HG03469 (cell line): ENCODE measurements at regions not wholly inside any gene's neighbourhood (a gene's known extent, or its start where the extent isn't known, plus 50 kb on each side); places are given as distances from the start of the nearest gene placed in this dataset.

Experiments used
- ATAC-seq: cut with Tn5 transposase; IDR thresholded peaks from one replicate; pipeline ENCODE4 v1.9.1; 2021; ENCODE audit warnings: mild to moderate bottlenecking, moderate library complexity, moderate number of reproducible peaks; ENCODE audit not compliant: unreplicated experiment

DNA sequence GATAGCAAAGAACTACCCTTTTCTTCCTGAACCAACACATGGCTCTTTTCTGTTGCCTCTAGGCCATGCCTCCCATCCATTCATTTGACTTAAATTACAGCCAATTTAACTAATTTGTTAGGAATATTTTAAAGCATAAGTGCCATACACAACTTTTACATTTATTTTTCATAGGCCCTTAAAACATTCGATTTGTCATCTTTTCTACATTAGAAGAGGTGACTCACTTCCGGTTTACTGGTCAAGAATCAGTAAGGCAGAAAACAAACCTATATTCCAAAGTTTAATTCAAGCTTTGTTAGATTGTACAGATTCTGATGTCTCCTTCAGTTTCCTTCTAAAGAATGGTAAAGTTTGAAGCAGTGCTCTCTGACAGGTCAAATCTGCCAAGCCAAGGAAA lies 344.3 kb downstream of the SAMD5 start:
- no peak for ATAC-seq

DNA sequence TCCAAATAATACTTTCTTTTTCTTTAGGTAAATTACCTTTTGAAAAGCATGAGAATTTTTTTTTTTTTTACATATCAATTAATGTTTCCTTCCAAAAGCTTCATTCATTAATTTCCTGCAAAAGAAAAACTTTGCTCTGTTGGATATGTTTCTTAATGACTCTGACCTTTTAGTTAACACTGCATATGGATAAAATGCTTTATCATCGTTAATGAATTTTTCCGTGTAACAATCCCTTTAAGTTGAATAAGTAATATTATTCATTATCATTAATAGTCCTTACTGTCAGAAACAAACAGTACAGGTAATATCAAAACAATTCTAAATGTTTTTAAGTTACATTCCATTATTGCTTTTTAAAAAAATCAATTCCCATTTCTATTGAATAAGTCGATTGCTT lies 345.1 kb downstream of the SAMD5 start:
- ATAC-seq = no peak

DNA sequence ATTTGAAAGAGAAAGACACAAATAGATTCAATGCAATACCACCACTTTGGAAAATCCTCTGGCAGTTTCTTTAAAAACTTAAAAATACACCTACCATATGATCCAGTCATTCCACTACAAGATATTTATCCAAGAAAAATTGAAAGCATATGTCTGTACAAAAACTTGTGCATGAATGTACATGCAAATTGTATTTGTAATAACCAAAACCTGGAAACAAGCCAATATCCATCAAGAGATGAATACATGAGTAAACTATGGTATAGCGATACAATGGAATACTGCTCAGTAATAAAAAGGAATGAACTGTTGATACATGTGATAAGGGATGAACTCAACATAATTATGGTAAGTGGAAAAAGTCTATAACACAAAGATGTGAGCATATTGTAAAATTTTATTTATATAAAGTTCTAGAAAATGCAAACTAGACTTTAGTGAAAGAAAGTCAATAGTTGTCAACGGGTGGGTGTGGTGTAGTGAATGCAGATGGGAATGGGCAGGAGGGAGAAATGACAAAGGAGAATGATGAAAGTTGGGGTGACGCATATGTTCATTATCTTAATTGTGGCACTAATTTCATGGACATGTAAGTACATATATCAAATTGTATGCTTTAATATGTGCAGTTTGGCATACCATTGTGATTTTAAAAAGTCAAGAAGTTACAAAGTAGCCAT lies 347.5 kb downstream of the SAMD5 start:
- no peak for ATAC-seq

GRCh38 chr6:147856687-147857086 lies 348.2 kb downstream of the SAMD5 start:
- ATAC-seq = no peak

DNA sequence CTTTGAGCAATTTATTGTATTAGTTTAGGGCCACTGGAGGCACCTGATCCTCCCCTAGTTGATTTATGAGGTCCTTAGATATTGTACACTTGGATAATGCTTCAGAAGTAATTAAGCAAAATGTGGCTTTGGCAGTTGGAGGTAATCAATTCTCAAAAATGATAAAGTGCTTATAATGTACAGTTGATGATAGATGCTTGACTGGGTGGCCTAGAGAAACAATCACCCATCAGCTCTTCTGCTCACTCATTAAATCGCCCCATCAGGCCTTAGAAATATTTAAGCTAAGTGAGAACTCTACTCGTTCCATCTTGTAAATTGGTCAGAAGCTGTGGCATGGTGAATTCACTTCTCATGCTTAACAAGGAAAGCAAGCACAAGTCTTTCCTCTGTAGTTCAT lies 349.9 kb downstream of the SAMD5 start:
- ATAC-seq = no peak

- ATAC-seq = no peak
These were observed 350.6 kb downstream of the SAMD5 start for GRCh38 chr6:147859071-147859470.

- ATAC-seq = no peak
These were observed 353.2 kb downstream of the SAMD5 start for GRCh38 chr6:147861696-147862095.

DNA sequence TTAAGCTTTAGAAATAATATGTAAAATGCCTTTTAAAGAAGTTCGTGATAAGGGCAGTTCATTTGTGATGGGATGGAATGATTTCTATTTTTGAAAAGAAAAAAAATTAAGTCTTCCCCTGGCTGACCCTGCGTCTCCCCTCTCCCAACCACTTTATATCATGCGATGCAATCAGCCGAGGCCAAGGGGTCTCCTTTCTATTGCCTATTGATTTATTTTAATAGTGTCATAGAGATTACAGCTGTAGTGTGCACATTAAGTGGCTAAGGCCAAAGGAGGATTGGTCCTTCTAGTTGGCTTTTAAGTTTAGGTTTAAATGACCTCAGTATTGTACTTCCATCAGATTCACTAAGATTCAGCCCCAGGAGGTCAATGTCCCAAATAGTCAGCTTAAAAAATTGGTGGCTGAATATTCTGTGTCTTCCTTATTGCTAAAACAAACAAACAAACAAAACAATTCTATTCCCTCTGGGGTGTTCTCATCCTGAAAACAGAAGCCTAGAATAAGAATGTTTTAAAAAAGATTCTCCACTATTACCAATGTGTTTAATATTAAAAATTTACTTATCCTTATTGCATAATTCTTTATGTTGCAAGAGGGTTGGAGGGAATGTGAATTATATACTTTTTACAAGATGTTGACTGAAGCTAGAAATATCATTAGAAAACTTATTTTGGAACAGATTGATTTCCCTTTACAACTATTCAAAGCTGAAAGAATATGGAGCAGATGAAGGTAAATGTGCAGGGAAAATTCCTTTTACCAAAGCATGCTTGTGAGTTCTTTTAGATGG lies 359.1 kb downstream of the SAMD5 start:
- no peak for ATAC-seq

GRCh38 chr6:147868427-147869190 lies 360.1 kb downstream of the SAMD5 start:
- no peak for ATAC-seq

- no peak for ATAC-seq
These were observed 360.7 kb downstream of the SAMD5 start for GRCh38 chr6:147869201-147869600.

GRCh38 chr6:147869869-147870268 lies 361.4 kb downstream of the SAMD5 start:
- ATAC-seq = no peak

GRCh38 chr6:147870506-147871110 lies 362.1 kb downstream of the SAMD5 start:
- ATAC-seq = no peak

DNA sequence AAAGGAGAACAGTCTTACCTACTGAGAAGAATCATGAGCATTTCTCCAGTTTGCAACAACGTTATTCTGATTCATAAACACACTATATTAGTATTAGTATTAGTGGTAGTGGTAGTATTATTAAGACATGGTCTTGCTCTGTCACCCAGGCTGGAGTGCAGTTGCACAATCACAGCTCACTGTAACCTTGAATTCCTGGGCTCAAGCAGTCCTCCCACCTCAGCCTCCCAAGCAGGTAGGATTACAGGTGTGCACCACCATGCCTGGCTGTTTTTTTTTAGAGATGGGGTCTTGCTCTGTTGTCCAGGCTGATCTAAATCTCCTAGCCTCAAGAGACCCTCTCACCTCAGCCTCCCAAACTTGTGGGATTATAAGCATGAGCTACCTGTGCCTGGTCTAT lies 363.5 kb downstream of the SAMD5 start:
- no peak for ATAC-seq

GRCh38 chr6:147873816-147874215 lies 365.3 kb downstream of the SAMD5 start:
- no peak for ATAC-seq

DNA sequence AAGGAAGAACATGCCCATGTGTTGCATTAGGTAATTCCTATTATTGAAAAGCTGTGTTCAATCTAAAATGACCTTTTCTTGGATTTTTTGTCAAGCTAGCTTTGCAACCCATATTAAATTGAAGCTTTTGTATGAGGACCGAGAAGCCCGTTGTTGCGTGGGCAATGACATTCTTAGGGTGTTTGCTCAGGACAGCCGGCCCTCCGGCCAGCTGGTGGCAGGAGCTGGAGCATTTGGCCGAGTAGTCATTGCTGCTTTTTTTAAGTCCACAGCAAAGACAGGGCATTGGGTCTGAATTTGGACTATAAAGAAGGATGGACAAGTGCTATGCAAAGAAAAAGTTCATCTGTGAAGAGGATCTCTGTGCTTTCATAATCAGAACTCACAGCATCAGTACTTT lies 365.8 kb downstream of the SAMD5 start:
- no peak for ATAC-seq

GRCh38 chr6:147879031-147879580 lies 370.6 kb downstream of the SAMD5 start:
- no peak for ATAC-seq

GRCh38 chr6:147881432-147881831 lies 372.9 kb downstream of the SAMD5 start:
- no peak for ATAC-seq

GRCh38 chr6:147888374-147888773 lies 379.9 kb downstream of the SAMD5 start:
- no peak for ATAC-seq

GRCh38 chr6:147891671-147892070 lies 383.2 kb downstream of the SAMD5 start:
- no peak for ATAC-seq

GRCh38 chr6:147892476-147892875 lies 384.0 kb downstream of the SAMD5 start:
- no peak for ATAC-seq

- no peak for ATAC-seq
These were observed 386.8 kb downstream of the SAMD5 start for GRCh38 chr6:147895272-147895671.
